ENCODE measurements at regions not wholly inside any gene's neighbourhood (a gene's known extent, or its start where the extent isn't known, plus 50 kb on each side); places are given as distances from the start of the nearest gene placed in this dataset.

DNA sequence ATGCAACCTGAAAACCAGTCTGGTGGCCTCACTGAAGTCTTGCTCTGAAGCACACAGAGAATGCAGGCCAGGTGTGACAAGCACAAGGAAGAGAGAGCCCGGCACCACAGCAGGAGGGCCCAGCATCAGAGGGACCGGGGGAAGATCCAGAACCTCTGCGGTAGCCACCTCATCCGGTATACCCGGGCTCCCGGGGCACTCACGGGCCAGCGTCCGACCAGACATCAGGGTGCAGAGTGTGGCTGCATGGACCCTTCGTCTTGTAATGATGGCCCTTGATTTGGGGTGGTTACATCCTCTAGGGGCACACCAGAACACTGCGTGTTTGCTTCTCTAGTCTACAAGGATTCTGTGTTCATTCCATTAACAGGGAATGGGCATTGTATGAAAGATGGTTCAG lies 406.0 kb downstream of the GADD45G start:
- DNase-seq: no peak

DNA sequence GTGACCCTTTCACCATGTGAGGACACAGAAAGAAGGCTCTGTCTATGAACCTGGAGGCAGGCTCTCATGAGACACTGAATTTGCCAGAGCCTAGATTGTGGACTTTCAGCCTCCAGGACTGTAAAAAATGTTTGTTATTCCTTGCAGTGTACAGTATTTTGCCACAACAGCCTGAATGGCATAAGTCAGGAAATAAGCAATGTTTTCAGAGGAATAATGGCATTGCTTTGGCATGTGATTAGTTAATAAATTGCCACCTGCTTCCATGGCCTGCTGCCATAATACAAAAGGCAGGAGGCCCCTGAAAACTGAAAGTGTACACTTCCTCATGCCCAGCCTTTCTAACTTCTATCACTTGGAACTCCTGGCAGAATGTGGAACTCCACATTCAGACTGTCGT lies 408.1 kb downstream of the GADD45G start:
- no peak for DNase-seq

- DNase-seq: no peak
These were observed 409.0 kb downstream of the GADD45G start for GRCh38 chr9:90013778-90014177.

DNA sequence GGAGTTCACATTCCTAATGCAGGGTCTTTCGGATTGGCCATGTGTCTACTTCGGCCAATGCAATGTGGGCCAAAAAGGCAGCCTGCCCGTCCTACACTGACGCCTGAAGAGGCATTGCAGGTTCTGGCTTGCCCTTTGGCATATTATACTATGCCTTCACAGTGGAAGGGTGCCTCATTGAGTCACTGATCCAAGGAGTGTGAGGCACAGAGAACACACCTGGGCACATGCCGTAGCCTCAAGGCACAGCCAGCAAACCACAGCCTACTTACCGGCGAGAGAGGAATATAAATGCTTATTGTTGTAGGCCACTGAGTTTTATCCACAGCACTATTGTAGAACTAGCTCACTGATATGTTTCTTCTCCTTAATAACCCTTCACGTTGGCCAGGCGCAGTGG lies 409.6 kb downstream of the GADD45G start:
- DNase-seq: no peak

GRCh38 chr9:90016272-90016671 lies 411.5 kb downstream of the GADD45G start:
- no peak for DNase-seq

- no peak for DNase-seq
These were observed 412.9 kb downstream of the GADD45G start for GRCh38 chr9:90017679-90018078.

DNA sequence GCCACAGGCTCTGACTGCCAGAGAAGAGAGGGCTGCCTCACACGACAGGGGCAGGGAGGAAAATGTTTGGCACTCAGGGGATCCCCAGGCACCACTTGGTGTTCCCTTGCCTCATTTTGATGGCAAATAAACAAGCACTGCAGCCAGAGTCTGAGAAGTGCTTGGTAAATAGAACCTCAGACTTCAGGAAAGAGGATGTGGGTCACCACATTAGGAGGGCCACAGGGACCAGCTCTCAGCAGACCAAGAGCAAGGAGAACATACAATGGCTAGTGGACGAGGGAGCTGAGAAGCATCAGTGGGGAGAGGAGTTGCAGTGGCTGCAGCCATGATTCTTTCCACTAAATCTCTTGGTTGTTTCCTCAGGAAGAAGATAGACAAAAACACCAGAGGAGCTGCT lies 413.9 kb downstream of the GADD45G start:
- DNase-seq: no peak

GRCh38 chr9:90019626-90020025 lies 414.8 kb downstream of the GADD45G start:
- DNase-seq: no peak

- DNase-seq: no peak
These were observed 415.6 kb downstream of the GADD45G start for GRCh38 chr9:90020276-90020871.

DNA sequence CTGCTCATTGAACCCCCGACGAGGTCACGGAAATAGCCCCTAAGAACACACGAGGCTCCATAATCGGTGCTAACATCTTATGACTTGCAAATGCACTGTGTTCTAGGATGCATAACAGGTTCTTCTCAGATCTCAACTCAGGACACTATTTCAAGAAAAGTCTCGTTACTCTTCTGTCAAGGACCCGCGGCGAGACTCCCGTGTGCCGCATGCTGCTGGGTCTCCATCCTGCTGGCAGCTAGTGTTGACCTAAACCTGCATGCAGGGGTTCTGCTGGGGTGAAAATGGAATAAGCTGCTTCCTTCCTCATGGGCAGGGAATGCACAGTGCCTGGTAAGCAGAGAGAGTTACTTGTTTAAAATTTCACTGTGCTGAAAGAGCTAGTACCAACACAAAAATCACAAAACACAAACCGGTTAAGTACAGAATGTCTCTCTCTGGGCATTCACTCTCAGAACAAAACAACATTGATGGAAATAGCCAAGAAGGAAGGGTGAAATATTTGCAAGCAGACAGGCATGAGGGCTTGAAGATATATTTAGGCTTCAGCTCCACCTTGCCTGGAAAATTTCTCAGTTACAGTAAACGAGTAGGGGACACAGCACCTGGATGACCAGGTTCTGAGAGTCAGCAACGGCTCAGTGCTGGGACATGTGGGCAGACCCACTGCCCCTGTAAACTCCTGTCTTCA lies 416.5 kb downstream of the GADD45G start:
- no peak for DNase-seq

DNA sequence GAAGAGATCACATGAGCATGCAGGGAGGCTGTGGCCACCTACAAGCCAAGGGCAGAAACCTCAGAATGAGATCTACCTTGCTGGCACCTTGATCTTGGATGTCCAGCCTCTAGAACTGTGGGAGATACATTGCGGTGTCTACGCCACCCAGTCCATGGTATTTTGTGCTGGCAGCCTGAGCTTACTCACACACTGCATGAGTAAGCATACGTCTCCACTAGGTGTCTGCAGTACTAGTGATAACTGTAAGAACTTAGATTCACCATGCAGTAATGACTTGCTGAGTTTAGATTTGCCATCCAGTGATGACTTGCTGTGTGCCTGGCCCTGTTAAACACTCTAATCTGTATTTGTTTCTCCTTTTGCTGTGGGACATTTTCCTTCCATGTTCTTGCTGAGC lies 417.7 kb downstream of the GADD45G start:
- DNase-seq: no peak

DNA sequence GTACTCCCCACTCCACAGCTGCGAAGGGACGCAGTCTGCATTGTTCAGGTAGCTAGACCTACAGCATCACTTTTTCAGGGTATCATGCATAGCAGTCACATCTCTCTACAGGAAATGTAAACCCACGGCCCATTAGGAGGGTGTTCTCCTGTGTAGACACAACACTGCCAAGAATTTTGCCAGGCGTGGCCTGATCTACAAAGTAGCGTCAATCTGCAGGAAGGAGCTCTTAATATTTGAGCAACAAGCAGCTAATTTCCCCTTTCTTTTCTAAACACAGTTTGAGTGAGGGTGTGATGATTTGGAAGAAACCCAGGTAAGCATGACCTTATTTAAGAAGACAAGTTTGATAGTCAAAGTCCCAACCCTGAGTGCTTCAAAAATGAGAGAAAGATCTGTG lies 419.0 kb downstream of the GADD45G start:
- no peak for DNase-seq

GRCh38 chr9:90024409-90024808 lies 419.6 kb downstream of the GADD45G start:
- DNase-seq: no peak

GRCh38 chr9:90024823-90025222 lies 420.0 kb downstream of the GADD45G start:
- DNase-seq: no peak

DNA sequence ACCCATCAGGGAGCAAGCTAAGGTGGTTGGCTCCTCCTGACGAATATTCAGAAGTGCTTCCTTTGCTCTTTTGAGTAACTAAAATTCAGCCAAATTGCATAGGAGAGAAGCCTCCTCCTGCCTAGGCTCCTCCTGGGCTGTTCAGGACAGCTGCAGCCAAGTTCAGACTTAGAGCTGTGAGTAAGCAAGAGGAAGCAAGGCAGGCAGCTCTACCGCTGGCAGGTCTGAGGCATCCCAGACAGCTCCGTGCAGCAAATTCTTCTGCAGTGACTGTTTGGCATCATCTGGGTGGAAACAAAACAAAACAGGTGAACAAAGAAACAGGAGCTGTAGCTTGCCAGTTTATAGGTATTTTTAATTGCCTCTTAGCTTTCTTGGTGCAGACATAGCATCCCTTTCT lies 421.0 kb downstream of the GADD45G start:
- no peak for DNase-seq

GRCh38 chr9:90027296-90027790 lies 422.5 kb downstream of the GADD45G start:
- no peak for DNase-seq

DNA sequence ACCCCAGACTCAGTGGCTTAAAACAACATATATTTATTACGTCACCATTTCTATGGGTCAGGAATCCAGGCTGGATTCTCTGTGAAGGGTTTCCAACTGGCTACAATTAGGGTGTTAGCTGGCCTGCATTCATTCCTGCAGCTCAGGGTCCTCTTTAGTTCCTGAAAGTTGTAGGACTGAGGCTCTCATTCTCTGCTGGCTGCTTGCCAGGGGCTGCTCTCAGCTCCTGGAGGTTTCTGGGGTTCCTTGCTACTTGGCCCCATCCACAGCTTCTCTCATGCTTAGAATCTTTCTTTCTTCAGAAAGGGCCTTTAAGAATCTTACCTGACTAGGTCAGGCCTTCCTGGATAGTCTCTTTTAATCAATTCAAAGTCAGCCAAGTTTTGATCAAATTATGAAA lies 424.6 kb downstream of the GADD45G start:
- no peak for DNase-seq

- no peak for DNase-seq
These were observed 425.2 kb downstream of the GADD45G start for GRCh38 chr9:90029996-90030395.

GRCh38 chr9:90032296-90033027 lies 427.6 kb downstream of the GADD45G start:
- DNase-seq: no peak

DNA sequence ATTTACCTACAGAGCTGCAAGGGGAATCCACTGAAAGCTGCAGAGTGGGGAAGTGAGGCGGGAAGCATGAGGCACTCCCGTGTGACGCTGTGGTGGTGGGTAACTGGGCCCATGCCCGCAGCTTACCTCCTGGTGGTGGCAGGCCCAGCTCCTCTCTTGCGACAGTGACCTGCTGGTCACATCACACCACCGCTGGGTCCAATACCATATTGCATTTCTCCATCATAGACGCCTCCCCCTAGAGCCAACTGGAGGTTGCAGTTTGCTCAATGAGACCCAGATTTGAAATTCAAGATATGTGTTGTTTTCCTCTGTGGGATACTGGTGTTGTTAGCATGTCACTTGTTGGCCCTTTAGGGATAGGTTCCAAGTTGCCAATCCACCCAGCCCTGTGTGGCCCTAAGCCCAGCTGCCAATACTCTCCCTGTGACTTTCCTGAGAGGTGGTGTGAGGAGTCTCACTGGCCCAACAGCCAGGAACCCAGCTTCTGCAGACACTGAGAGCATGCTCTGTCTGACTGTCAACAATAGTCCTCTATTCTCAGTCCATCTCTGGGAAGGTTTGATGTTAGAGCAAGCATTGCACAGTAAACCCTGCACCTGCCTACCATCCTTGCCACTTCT lies 428.3 kb downstream of the GADD45G start:
- DNase-seq: no peak

- DNase-seq: no peak
These were observed 429.3 kb downstream of the GADD45G start for GRCh38 chr9:90034071-90034470.

DNA sequence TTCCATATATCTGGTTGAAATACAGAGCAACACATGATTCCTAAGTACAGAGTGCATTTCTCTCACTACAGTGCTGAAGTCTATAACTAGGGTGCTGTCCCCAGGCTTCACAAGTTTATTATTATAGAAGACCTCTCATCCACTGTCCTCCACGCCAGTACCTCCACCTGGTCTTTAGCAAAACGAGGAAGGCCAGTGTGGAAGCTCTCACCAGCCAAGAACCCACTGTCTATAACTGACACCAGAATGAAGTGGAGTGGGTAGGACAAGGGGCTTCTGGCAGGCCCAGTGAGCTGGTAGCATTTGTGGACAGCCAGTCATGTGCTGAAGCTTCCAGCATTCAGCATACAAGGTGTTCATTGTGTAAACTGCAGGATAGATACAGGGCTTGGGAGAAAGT lies 430.7 kb downstream of the GADD45G start:
- DNase-seq: no peak

GRCh38 chr9:90037146-90037797 lies 432.5 kb downstream of the GADD45G start:
- no peak for DNase-seq

All from GDM1 (cell line).